A549 (cell line): ENCODE measurements at regions not wholly inside any gene's neighbourhood (a gene's known extent, or its start where the extent isn't known, plus 50 kb on each side); places are given as distances from the start of the nearest gene placed in this dataset.

ENCODE experiments used
- ATAC-seq, 2 experiments: fragments of 200-7000 bp in 1 of 2; fragments of >200 bp in 1 of 2; cut with Nextera tagmentation in 1 of 2; cut with Tn5 transposase in 1 of 2; 3 replicates each; pipeline versions ENCODE4 v1.8.0 to v1.9.1; 2018 to 2020; ENCODE audit warnings: mild to moderate bottlenecking in 1 of 2, moderate library complexity in 1 of 2
- CTCF ChIA-PET: fragments of 300-600 bp; sonication (Branson Sonifier 250); formaldehyde crosslinking; extraction: SDS; loops from one replicate; lab custom pipeline; 2021; ENCODE audit warnings: antibody characterized with exemption, inconsistent platforms; lab: Yijun Ruan, JAX
- POLR2A ChIA-PET: fragments of 350-600 bp; formaldehyde crosslinking; extraction: SDS; loops from one replicate; lab custom pipeline; 2021; ENCODE audit warnings: antibody characterized with exemption, inconsistent platforms; lab: Yijun Ruan, JAX
- DNase-seq, 2 experiments: peaks; one replicate each; pipeline versions ENCODE4 v3.0.0 to v3.0.0-alpha.2; 2011 to 2016; ENCODE audit warnings: low read depth in 1 of 2, low spot score in 1 of 2
- FAIRE-seq: peaks from 2 replicates; lab custom pipeline; 2011; peaks lifted over from hg19 to GRCh38; lab: Jason Lieb, UNC
- H3K27ac ChIP-seq, 2 experiments: fragments of >200 bp; sonication (Bioruptor Twin); formaldehyde crosslinking; 3 replicates each; pipeline ENCODE4 v1.5.1; 2016 to 2017
- H3K4me1 ChIP-seq: fragments of >200 bp; sonication (Bioruptor Twin); formaldehyde crosslinking; 3 replicates; pipeline ENCODE4 v1.6.1; 2016
- H3K4me2 ChIP-seq: fragments of >200 bp; sonication (Bioruptor Twin); formaldehyde crosslinking; 3 replicates; pipeline ENCODE4 v1.6.1; 2016
- H3K4me3 ChIP-seq: fragments of >200 bp; sonication (Bioruptor Twin); formaldehyde crosslinking; 3 replicates; pipeline ENCODE4 v1.5.1; 2016
- H3K9me3 ChIP-seq: fragments of >200 bp; sonication (Bioruptor Twin); formaldehyde crosslinking; 3 replicates; pipeline ENCODE4 v1.6.1; 2016
- BHLHE40 ChIP-seq: IDR thresholded peaks from 2 replicates; pipeline ENCODE4 v1.6.1; 2012; ENCODE audit warnings: low read depth, low read length, inconsistent platforms
- CBX2 ChIP-seq: fragments of 200-600 bp; sonication (generic); IDR thresholded peaks from 2 replicates; pipeline ENCODE4 v1.6.1; 2016; ENCODE audit warnings: low read depth, mild to moderate bottlenecking, borderline replicate concordance
- CBX8 ChIP-seq: fragments of 200-600 bp; sonication (generic); IDR thresholded peaks from 2 replicates; pipeline ENCODE4 v1.6.1; 2016
- CEBPB ChIP-seq, 2 experiments: fragments of >200 bp in 1 of 2; sonication (Bioruptor Twin) in 1 of 2; formaldehyde crosslinking in 1 of 2; IDR thresholded peaks; 2 replicates each; pipeline ENCODE4 v1.6.1; 2012 to 2016
- CHD4 ChIP-seq: fragments of 200-600 bp; sonication (generic); IDR thresholded peaks from 2 replicates; pipeline ENCODE4 v1.6.1; 2016; ENCODE audit warnings: antibody characterized with exemption, mild to moderate bottlenecking, borderline replicate concordance
- ESRRA ChIP-seq: fragments of 150-350 bp; IDR thresholded peaks from 2 replicates; pipeline ENCODE4 v1.6.1; 2014; ENCODE audit warnings: mild to moderate bottlenecking, low read length, borderline replicate concordance
- FOSB ChIP-seq: fragments of 250-450 bp; sonication (Bioruptor Pico); IDR thresholded peaks from 2 replicates; pipeline ENCODE4 v1.5.0; 2020; ENCODE audit warnings: mild to moderate bottlenecking, moderate library complexity
- FOSL2 ChIP-seq, 2 experiments: fragments of 450-650 bp in 1 of 2; fragments of >200 bp in 1 of 2; sonication (Bioruptor Twin) in 1 of 2; formaldehyde crosslinking; IDR thresholded peaks; 2 replicates each; pipeline versions ENCODE4 v1.5.0 to v1.6.1; 2016 to 2020; ENCODE audit warnings: mild to moderate bottlenecking in 1 of 2, moderate library complexity in 1 of 2
- FOXS1 ChIP-seq: fragments of 250-450 bp; sonication (Bioruptor Pico); IDR thresholded peaks from 2 replicates; pipeline ENCODE4 v1.5.0; 2020; ENCODE audit warnings: mild to moderate bottlenecking, moderate library complexity
- HEYL ChIP-seq: fragments of 250-450 bp; sonication (Bioruptor Pico); IDR thresholded peaks from 2 replicates; pipeline ENCODE4 v1.8.0; 2021; ENCODE audit warnings: mild to moderate bottlenecking, moderate library complexity
- HOXB13 ChIP-seq: fragments of 250-450 bp; sonication (Bioruptor Pico); IDR thresholded peaks from 2 replicates; pipeline ENCODE4 v1.5.0; 2020; ENCODE audit warnings: low read depth, mild to moderate bottlenecking, moderate library complexity
- HOXB5 ChIP-seq: fragments of 250-450 bp; sonication (Bioruptor Pico); IDR thresholded peaks from 2 replicates; pipeline ENCODE4 v1.5.0; 2020; ENCODE audit warnings: mild to moderate bottlenecking, moderate library complexity
- JUN ChIP-seq, 2 experiments: fragments of >200 bp; sonication (Bioruptor Twin); formaldehyde crosslinking; IDR thresholded peaks; 2 replicates in 1 of 2; 3 replicates in 1 of 2; pipeline ENCODE4 v1.6.1; 2016 to 2017
- KDM1A ChIP-seq: fragments of 200-600 bp; sonication (generic); IDR thresholded peaks from 2 replicates; pipeline ENCODE4 v1.6.1; 2016; ENCODE audit warnings: low read depth, mild to moderate bottlenecking
- MAFK ChIP-seq: fragments of 450-650 bp; IDR thresholded peaks from 2 replicates; pipeline ENCODE4 v1.6.1; 2014; ENCODE audit not compliant: partially characterized antibody
- MAZ ChIP-seq: fragments of 150-350 bp; IDR thresholded peaks from 2 replicates; pipeline ENCODE4 v1.6.1; 2014; ENCODE audit warnings: antibody characterized with exemption, low read depth, low read length, borderline replicate concordance
- MYC ChIP-seq: IDR thresholded peaks from 2 replicates; pipeline ENCODE4 v1.6.1; 2012; ENCODE audit warnings: mild to moderate bottlenecking, inconsistent platforms, low read length, improper control_type of control experiment, borderline replicate concordance
- NFE2L2 ChIP-seq: fragments of 150-350 bp; conservative IDR thresholded peaks from 2 replicates; pipeline ENCODE4 v1.6.1; 2014; ENCODE audit warnings: low read length
- NR3C1 ChIP-seq: fragments of >200 bp; sonication (Bioruptor Twin); formaldehyde crosslinking; IDR thresholded peaks from 3 replicates; pipeline ENCODE4 v1.6.1; 2017
- POLR2A ChIP-seq: IDR thresholded peaks from 2 replicates; pipeline ENCODE4 v1.6.1; 2012; ENCODE audit warnings: mild to moderate bottlenecking, low read length
- RCOR1 ChIP-seq: fragments of 150-350 bp; IDR thresholded peaks from 2 replicates; pipeline ENCODE4 v1.6.1; 2014; ENCODE audit warnings: antibody characterized with exemption, low read length, low read depth
- RNF2 ChIP-seq: fragments of 200-600 bp; sonication (generic); IDR thresholded peaks from 2 replicates; pipeline ENCODE4 v1.6.1; 2016; ENCODE audit warnings: low read depth, mild to moderate bottlenecking, antibody characterized with exemption, moderate library complexity, borderline replicate concordance
- SMC3 ChIP-seq: fragments of >200 bp; sonication (Bioruptor Twin); formaldehyde crosslinking; IDR thresholded peaks from 3 replicates; pipeline ENCODE4 v1.6.1; 2018; ENCODE audit warnings: inconsistent platforms
- SREBF2 ChIP-seq: fragments of 450-650 bp; IDR thresholded peaks from 2 replicates; pipeline ENCODE4 v1.6.1; 2014; ENCODE audit warnings: mild to moderate bottlenecking, moderate library complexity
- ZC3H11A ChIP-seq: fragments of 450-650 bp; IDR thresholded peaks from 2 replicates; pipeline ENCODE4 v1.6.1; 2014; ENCODE audit warnings: antibody characterized with exemption, mild to moderate bottlenecking
- ZFP36 ChIP-seq: fragments of 450-650 bp; IDR thresholded peaks from 2 replicates; pipeline ENCODE4 v1.6.1; 2014; ENCODE audit warnings: borderline replicate concordance; ENCODE audit not compliant: partially characterized antibody
- ZSCAN20 ChIP-seq: fragments of 250-450 bp; sonication (Bioruptor Pico); IDR thresholded peaks from 2 replicates; pipeline ENCODE4 v1.8.0; 2022; ENCODE audit warnings: mild to moderate bottlenecking, moderate library complexity
- whole genome bisulfite sequencing: methylation state at CpG from one replicate; pipeline ENCODE4 v1.1.6; 2017; ENCODE audit errors: missing lambda C conversion rate; 5-methylcytosine and 5-hydroxymethylcytosine counted together
- TF ChIP-seq, protein P1 (sequence below): IDR thresholded peaks from 2 replicates; pipeline ENCODE4 v1.6.1; 2012
- TF ChIP-seq, protein P2 (sequence below): IDR thresholded peaks from 2 replicates; pipeline ENCODE4 v1.6.1; 2012; ENCODE audit warnings: low read depth, borderline replicate concordance
- TF ChIP-seq, protein P3 (sequence below): fragments of 200-600 bp; sonication (generic); IDR thresholded peaks from 2 replicates; pipeline ENCODE4 v1.6.1; 2016; ENCODE audit warnings: antibody characterized with exemption, mild to moderate bottlenecking, moderate library complexity
- TF ChIP-seq, protein P4 (sequence below): fragments of 250-450 bp; sonication (Bioruptor Pico); IDR thresholded peaks from 2 replicates; pipeline ENCODE4 v1.5.0; 2020; ENCODE audit warnings: low read depth, mild to moderate bottlenecking, moderate library complexity
- TF ChIP-seq, protein P5 (sequence below): fragments of 150-350 bp; IDR thresholded peaks from 2 replicates; pipeline ENCODE4 v1.6.1; 2014; ENCODE audit warnings: low read depth, mild to moderate bottlenecking, low read length

DNA sequence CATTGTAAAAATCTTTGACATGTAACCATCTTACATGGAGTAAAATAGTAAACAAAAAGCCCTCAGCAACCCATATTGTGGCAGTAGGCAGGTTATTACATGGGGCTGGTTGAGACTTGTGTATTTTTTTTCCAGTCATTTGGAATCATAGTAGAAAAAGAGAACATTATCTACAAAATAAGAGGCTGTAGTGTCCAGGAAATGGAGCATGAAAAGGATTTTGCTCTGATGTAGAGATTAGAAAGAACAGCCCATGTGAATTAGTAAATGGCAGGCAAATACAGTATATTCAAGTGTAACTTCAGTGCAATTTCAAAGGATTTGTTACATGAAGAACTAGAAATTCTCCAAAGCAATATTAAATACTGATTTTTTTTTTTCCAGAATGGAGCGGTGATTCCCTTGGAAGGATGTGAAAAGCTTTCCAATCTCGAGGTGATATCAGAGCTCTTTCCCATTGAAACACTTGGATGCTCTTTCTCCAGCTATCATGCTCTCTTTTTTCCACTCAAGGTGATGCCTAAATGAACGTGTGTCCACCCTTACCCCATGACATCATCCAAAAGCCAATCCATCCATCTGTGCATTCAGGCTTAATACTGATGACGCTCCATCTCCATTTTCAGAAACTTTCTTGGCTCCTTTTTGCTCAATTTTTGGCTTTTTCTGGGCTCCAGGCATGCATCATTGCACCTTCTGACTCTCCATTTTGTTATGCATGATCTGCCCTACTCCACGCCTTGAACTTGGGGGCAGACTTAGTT, 1034.7 kb downstream of the TYW1 start:
- Histone ChIP-seq H3K4me2 (no peak overlapping the region), H3K4me3 (no peak overlapping the region), H3K9me3 (peaks cover 27% of the 10 kb centered on the region), H3K4me1 (no peaks in the 10 kb centered on the region)
- ATAC-seq (no peak), DNase-seq (no peak), FAIRE-seq (no peak)
- 23% methylated on average over 5 of the region's 5 CpGs for WGBS
- CTCF ChIA-PET, result no interaction called here
- TF ChIP-seq MYC, result no peak
- TF ChIP-seq, protein P1, sequence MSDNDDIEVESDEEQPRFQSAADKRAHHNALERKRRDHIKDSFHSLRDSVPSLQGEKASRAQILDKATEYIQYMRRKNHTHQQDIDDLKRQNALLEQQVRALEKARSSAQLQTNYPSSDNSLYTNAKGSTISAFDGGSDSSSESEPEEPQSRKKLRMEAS, result no peak
- no peak for TF ChIP-seq CEBPB (IDR thresholded peaks at IDR 0.05)
- no peak for TF ChIP-seq ZFP36
- TF ChIP-seq SREBF2, result no peak
- TF ChIP-seq RCOR1, result no peak
- no peak for TF ChIP-seq NR3C1
- no peak for TF ChIP-seq MAFK
- no peak for TF ChIP-seq POLR2A
- no peak for TF ChIP-seq HOXB13 (CRISPR knock-in tag)
- TF ChIP-seq ZSCAN20 (CRISPR knock-in tag), result no peak
- TF ChIP-seq HOXB5 (CRISPR knock-in tag), result no peak
- no peak for TF ChIP-seq CHD4
- TF ChIP-seq, protein P2, sequence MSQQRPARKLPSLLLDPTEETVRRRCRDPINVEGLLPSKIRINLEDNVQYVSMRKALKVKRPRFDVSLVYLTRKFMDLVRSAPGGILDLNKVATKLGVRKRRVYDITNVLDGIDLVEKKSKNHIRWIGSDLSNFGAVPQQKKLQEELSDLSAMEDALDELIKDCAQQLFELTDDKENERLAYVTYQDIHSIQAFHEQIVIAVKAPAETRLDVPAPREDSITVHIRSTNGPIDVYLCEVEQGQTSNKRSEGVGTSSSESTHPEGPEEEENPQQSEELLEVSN, result no peak
- TF ChIP-seq KDM1A, result no peak
- TF ChIP-seq, all 56 proteins: peak for 0
- no peak overlapping the region for H3K27ac ChIP-seq
- POLR2A ChIA-PET, result no interaction called here

DNA sequence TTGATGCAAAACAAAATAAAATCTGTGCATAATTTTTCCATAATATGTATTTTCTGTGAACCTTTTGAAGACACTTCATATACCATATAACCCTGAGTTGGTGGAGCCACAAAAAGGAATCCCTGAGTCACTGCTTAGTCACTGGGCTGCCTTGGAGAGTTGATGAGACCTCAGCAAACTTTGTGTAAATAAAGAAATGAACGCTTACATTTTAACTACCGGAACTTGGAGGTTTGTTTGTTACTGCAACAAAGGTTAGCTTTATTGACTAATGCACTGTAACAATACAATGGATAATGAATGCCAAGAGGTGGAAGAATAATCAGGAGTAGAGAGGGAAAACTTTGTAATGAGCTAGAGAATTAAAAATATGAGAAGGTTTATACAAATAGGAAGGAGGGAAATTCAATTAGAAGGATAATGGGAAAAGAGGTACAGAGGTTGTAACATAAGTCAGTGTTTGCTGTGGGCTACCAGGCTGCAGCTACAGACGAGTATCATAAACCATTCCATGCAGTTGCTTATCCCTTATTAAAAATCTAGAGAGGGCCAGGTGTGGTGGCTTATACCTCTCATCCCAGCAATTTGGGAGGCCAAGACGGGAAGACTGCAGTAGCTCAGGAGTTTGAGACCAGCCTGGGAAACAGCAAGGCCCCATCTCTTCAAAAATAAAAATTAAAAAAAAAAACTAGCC, 1042.1 kb downstream of the TYW1 start:
- ATAC-seq (peak; percentile 95), FAIRE-seq (peak; percentile 90), DNase-seq (peak; percentile 76 to 85)
- WGBS, result 6% methylated on average over 4 of the region's 4 CpGs
- peaks cover 16% of the 10 kb centered on the region; the same call in 1 of the 3 replicates for H3K9me3 ChIP-seq
- peak overlapping the region; percentile 70 for H3K4me2 ChIP-seq
- peak overlapping the region; percentile 85 for H3K27ac ChIP-seq
- H3K4me3 ChIP-seq, result no peak overlapping the region
- peaks cover 26% of the 10 kb centered on the region for H3K4me1 ChIP-seq
- ChIA-PET POLR2A (no interaction called here), CTCF (no interaction called here)
- TF ChIP-seq SMC3 (0 out of 3 replicates have a peak, but pooled peaks have one; percentile 34), FOXS1 (CRISPR knock-in tag) (no peak), FOSL2 (IDR thresholded peaks at IDR 0.05) (peak; percentile 91), FOSL2 (CRISPR knock-in tag; IDR thresholded peaks at IDR 0.05) (peak; percentile 94), ZC3H11A (no peak), NFE2L2 (peak; percentile 48; the same call in 1 of the 2 replicates), MAZ (no peak), CHD4 (no peak), CBX2 (no peak), HOXB5 (CRISPR knock-in tag) (no peak), POLR2A (no peak), HEYL (no peak), ESRRA (no peak), MYC (no peak), FOSB (no peak), CBX8 (no peak), RNF2 (no peak), ZSCAN20 (CRISPR knock-in tag) (no peak), JUN (IDR thresholded peaks at IDR 0.05) (peak; percentile 55 to 80; a peak in 3 of 5 replicates), BHLHE40 (no peak)
- TF ChIP-seq, protein P3, sequence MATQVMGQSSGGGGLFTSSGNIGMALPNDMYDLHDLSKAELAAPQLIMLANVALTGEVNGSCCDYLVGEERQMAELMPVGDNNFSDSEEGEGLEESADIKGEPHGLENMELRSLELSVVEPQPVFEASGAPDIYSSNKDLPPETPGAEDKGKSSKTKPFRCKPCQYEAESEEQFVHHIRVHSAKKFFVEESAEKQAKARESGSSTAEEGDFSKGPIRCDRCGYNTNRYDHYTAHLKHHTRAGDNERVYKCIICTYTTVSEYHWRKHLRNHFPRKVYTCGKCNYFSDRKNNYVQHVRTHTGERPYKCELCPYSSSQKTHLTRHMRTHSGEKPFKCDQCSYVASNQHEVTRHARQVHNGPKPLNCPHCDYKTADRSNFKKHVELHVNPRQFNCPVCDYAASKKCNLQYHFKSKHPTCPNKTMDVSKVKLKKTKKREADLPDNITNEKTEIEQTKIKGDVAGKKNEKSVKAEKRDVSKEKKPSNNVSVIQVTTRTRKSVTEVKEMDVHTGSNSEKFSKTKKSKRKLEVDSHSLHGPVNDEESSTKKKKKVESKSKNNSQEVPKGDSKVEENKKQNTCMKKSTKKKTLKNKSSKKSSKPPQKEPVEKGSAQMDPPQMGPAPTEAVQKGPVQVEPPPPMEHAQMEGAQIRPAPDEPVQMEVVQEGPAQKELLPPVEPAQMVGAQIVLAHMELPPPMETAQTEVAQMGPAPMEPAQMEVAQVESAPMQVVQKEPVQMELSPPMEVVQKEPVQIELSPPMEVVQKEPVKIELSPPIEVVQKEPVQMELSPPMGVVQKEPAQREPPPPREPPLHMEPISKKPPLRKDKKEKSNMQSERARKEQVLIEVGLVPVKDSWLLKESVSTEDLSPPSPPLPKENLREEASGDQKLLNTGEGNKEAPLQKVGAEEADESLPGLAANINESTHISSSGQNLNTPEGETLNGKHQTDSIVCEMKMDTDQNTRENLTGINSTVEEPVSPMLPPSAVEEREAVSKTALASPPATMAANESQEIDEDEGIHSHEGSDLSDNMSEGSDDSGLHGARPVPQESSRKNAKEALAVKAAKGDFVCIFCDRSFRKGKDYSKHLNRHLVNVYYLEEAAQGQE, result no peak
- TF ChIP-seq, protein P4, sequence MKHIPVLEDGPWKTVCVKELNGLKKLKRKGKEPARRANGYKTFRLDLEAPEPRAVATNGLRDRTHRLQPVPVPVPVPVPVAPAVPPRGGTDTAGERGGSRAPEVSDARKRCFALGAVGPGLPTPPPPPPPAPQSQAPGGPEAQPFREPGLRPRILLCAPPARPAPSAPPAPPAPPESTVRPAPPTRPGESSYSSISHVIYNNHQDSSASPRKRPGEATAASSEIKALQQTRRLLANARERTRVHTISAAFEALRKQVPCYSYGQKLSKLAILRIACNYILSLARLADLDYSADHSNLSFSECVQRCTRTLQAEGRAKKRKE (CRISPR knock-in tag), result no peak
- TF ChIP-seq, protein P5, sequence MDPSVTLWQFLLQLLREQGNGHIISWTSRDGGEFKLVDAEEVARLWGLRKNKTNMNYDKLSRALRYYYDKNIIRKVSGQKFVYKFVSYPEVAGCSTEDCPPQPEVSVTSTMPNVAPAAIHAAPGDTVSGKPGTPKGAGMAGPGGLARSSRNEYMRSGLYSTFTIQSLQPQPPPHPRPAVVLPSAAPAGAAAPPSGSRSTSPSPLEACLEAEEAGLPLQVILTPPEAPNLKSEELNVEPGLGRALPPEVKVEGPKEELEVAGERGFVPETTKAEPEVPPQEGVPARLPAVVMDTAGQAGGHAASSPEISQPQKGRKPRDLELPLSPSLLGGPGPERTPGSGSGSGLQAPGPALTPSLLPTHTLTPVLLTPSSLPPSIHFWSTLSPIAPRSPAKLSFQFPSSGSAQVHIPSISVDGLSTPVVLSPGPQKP, result no peak
